ENCODE measurements at regions not wholly inside any gene's neighbourhood (a gene's known extent, or its start where the extent isn't known, plus 50 kb on each side); places are given as distances from the start of the nearest gene placed in this dataset.

DNA sequence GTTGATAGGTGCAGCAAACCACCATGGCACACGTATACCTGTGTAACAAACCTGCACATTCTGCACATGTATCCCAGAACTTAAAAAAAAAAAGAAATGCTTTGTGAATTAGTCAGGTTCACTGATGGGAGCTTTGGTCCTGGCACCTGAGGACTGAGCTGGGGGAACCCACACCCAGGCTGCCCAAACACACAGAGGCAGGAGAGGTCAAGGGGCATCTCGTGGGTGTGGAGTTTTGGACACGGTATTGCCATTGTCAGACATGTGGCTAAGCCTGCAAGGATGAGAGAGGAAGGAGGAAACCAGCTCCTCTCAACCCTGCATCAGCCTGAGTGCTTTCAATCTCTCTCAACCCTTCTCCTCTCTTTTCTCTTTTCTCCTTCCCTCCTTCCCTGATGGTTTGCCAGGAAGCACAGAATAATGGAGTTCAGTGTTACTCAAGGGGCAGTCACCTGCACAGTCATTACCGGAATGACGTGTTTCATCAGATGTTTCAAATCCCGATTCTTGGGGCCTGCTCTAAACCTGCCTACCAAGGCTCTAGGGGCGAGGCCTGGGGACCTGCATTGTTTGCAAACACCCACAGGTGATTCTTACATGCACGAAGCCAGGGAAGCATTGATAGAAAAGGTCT is 89.9 kb upstream of the NEDD9 start:
- no peak overlapping the region for H3K27ac ChIP-seq (ENCODE audit: low read depth in 2 of 2, low read length in 2 of 2)
- H3K4me1 ChIP-seq (ENCODE audit: control insufficient read depth in 2 of 3, insufficient read depth in 2 of 3, low read depth in 1 of 3, low read length in 3 of 3) = peaks cover 11 to 20% (median 17%) of the 10 kb centered on the region in 3 donors
- TF ChIP-seq, protein P1, sequence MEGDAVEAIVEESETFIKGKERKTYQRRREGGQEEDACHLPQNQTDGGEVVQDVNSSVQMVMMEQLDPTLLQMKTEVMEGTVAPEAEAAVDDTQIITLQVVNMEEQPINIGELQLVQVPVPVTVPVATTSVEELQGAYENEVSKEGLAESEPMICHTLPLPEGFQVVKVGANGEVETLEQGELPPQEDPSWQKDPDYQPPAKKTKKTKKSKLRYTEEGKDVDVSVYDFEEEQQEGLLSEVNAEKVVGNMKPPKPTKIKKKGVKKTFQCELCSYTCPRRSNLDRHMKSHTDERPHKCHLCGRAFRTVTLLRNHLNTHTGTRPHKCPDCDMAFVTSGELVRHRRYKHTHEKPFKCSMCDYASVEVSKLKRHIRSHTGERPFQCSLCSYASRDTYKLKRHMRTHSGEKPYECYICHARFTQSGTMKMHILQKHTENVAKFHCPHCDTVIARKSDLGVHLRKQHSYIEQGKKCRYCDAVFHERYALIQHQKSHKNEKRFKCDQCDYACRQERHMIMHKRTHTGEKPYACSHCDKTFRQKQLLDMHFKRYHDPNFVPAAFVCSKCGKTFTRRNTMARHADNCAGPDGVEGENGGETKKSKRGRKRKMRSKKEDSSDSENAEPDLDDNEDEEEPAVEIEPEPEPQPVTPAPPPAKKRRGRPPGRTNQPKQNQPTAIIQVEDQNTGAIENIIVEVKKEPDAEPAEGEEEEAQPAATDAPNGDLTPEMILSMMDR (IDR thresholded peaks at IDR 0.05; ENCODE audit: borderline replicate concordance, extremely low read depth, insufficient read depth) = no peak
- intact Hi-C loops (cut with DNase I) = no loop called here
- peaks cover 0 to 4% (median 0%) of the 10 kb centered on the region in 3 donors for H3K36me3 ChIP-seq (ENCODE audit: control insufficient read depth in 2 of 3, insufficient read depth in 3 of 3, low read length in 3 of 3)
- no peak overlapping the region for H3K9ac ChIP-seq (ENCODE audit: low read length in 3 of 3)
- H3K27me3 ChIP-seq (ENCODE audit: control insufficient read depth, insufficient read depth, low read length) = peaks cover 2% of the 10 kb centered on the region
- peak in 1 of 5 donors; percentile 71 for DNase-seq
- no peak overlapping the region for H3K4me3 ChIP-seq (ENCODE audit: low read length in 3 of 3)
- peaks cover 0 to 3% (median 0%) of the 10 kb centered on the region in 3 donors for H3K9me3 ChIP-seq (ENCODE audit: control insufficient read depth in 2 of 3, insufficient read depth in 1 of 3, low read length in 3 of 3)
- no peak for FAIRE-seq

DNA sequence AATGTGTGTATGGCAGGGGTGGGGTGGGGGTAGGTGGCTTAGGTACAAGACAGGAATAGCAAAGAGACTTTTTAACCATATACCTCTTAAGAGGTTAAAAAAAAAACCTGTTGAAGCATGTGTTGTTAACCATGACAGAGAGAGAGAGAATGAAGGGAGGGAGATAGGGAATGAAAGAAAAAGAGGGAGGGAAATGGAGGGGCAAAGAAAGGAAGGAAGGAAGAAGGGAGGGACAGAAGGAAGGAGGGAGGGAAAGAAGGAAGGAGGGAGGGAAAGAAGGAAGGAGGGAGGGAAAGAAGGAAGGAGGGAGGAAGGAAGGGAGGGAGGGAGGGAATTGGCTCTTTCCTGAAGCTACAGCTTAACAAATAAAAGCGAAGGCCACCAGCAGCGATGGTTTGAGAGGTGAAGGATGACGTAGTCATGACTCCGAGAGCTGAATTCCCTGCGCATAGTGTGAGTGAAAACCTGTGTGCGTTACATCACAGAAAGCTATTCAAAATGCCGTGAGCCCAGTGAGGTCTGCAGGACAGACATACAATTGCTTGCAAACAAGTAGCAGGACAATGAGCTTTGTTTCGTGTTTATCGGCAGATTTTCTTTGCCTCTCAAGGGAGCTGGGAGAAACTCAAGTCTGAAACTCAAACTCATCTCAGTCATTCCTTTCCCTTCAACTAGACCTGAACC is 88.6 kb upstream of the NEDD9 start:
- intact Hi-C loops (cut with DNase I) = no loop called here
- no peak overlapping the region for H3K27ac ChIP-seq (ENCODE audit: low read depth in 2 of 2, low read length in 2 of 2)
- no peak for FAIRE-seq

DNA sequence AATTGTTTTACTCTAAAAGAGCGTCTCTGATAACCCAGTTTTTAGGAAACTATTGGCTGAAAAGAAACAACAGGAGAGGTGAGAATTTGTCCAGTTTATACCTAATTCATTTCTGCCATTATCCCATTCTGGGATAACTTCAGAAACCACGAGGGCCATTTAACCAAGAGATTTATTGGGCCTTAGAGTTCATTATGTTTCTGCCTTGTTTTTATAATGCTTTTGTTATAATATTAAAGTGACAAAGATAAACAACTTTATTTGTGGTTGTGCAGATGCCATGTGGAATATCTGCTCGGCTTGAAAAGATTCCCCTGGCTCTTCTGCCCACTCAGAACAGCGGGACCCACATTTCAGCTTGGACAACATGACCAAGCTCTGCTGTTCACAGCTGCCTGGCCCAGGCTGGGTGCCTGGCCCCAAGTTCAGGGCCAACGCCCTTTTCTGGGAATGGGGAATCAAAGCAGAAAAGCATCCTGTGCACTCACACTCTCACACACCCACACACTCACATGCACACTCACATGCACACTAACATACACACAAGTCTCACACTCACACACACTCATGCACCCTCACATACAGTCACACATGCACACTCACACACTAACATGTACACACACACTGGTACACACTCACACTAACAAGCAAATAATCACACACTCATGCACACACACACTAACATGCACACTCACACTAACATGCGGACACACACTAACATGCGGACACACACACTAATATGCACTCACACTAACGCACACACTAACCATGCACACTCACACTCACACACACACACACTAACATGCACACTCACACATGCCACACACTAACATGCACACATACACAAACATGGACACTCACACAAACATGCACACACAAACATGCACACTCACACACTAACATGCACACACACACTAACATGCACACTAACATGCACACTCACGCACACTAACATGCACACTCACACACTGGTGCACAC is 86.7 kb upstream of the NEDD9 start:
- FAIRE-seq (no peak), DNase-seq (no peak)
- Histone ChIP-seq H3K4me3 (ENCODE audit: low read length in 3 of 3) (peak overlapping the region in 1 of 3 donors; percentile 31), H3K4me1 (ENCODE audit: control insufficient read depth in 2 of 3, insufficient read depth in 2 of 3, low read depth in 1 of 3, low read length in 3 of 3) (peaks cover 11 to 18% (median 11%) of the 10 kb centered on the region in 3 donors), H3K27ac (ENCODE audit: low read depth in 2 of 2, low read length in 2 of 2) (peak overlapping the region in 1 of 2 donors; percentile 9), H3K9ac (ENCODE audit: low read length in 3 of 3) (no peak overlapping the region), H3K36me3 (ENCODE audit: control insufficient read depth in 2 of 3, insufficient read depth in 3 of 3, low read length in 3 of 3) (peaks cover 0 to 4% (median 0%) of the 10 kb centered on the region in 3 donors), H3K27me3 (ENCODE audit: control insufficient read depth, insufficient read depth, low read length) (peaks cover 2% of the 10 kb centered on the region), H3K9me3 (ENCODE audit: control insufficient read depth in 2 of 3, insufficient read depth in 1 of 3, low read length in 3 of 3) (peaks cover 0 to 3% (median 0%) of the 10 kb centered on the region in 3 donors)
- TF ChIP-seq, protein P1 (IDR thresholded peaks at IDR 0.05; ENCODE audit: borderline replicate concordance, extremely low read depth, insufficient read depth) = no peak
- intact Hi-C loops (cut with DNase I) = no loop called here

More for the DNA sequence above, 88.6 kb upstream of the NEDD9 start:
- H3K4me1 ChIP-seq (ENCODE audit: control insufficient read depth in 2 of 3, insufficient read depth in 2 of 3, low read depth in 1 of 3, low read length in 3 of 3) = peaks cover 11 to 20% (median 17%) of the 10 kb centered on the region in 3 donors
- peaks cover 0 to 4% (median 0%) of the 10 kb centered on the region in 3 donors for H3K36me3 ChIP-seq (ENCODE audit: control insufficient read depth in 2 of 3, insufficient read depth in 3 of 3, low read length in 3 of 3)
- H3K9ac ChIP-seq (ENCODE audit: low read length in 3 of 3) = no peak overlapping the region
- H3K9me3 ChIP-seq (ENCODE audit: control insufficient read depth in 2 of 3, insufficient read depth in 1 of 3, low read length in 3 of 3) = peaks cover 0 to 3% (median 0%) of the 10 kb centered on the region in 3 donors
- peaks cover 2% of the 10 kb centered on the region for H3K27me3 ChIP-seq (ENCODE audit: control insufficient read depth, insufficient read depth, low read length)
- TF ChIP-seq, protein P1 (IDR thresholded peaks at IDR 0.05; ENCODE audit: borderline replicate concordance, extremely low read depth, insufficient read depth) = no peak
- no peak overlapping the region for H3K4me3 ChIP-seq (ENCODE audit: low read length in 3 of 3)
- no peak for DNase-seq

All from kidney (tissue), 13 donors.